MM.1S (cell line): ENCODE measurements at regions not wholly inside any gene's neighbourhood (a gene's known extent, or its start where the extent isn't known, plus 50 kb on each side); places are given as distances from the start of the nearest gene placed in this dataset.

ENCODE experiments used
- CTCF ChIP-seq: fragments of 300-600 bp; sonication (generic); IDR thresholded peaks from 2 replicates; pipeline ENCODE4 v1.5.1; 2016; ENCODE audit warnings: antibody characterized with exemption, low read length, mixed read lengths
- EZH2 ChIP-seq: fragments of 300-600 bp; sonication (generic); optimal IDR thresholded peaks from 2 replicates; pipeline ENCODE3; 2017; ENCODE audit warnings: low read depth, mild to moderate bottlenecking, antibody characterized with exemption, low read length, mixed read lengths
- EZH2phosphoT487 ChIP-seq: fragments of 300-600 bp; sonication (generic); IDR thresholded peaks from 2 replicates; pipeline ENCODE4 v1.6.1; 2018; ENCODE audit warnings: antibody characterized with exemption, low read length

GRCh38 chr15:35603856-35604255, 57.9 kb upstream of the DPH6 start:
- no peak for TF ChIP-seq CTCF
- no peak for TF ChIP-seq EZH2
- TF ChIP-seq EZH2phosphoT487: no peak
